GM18907 (cell line): ENCODE measurements at regions not wholly inside any gene's neighbourhood (a gene's known extent, or its start where the extent isn't known, plus 50 kb on each side); places are given as distances from the start of the nearest gene placed in this dataset.
A peak's percentile ranks its signal among the peaks of the same experiment; 100 is the strongest.
"Not testable (repeated sequence)": the region's sequence is repeated elsewhere in the genome, so short reads cannot be mapped to it uniquely, and the experiment has no call there.

Experiments
- ATAC-seq: cut with Tn5 transposase; IDR thresholded peaks from one replicate; pipeline ENCODE4 v1.9.1; 2021; ENCODE audit warnings: mild to moderate bottlenecking, moderate library complexity; ENCODE audit not compliant: unreplicated experiment

GRCh38 chr15:56812221-56812620 lies 78.9 kb upstream of the ZNF280D start:
- ATAC-seq: no peak

GRCh38 chr15:56811586-56811985 lies 78.3 kb upstream of the ZNF280D start:
- ATAC-seq: no peak

GRCh38 chr15:56808160-56808559 lies 74.9 kb upstream of the ZNF280D start:
- no peak for ATAC-seq

- no peak for ATAC-seq
Measured at GRCh38 chr15:56806148-56806536, 72.8 kb upstream of the ZNF280D start.

GRCh38 chr15:56805466-56806147 lies 72.3 kb upstream of the ZNF280D start:
- ATAC-seq: no peak

GRCh38 chr15:56804938-56805337 lies 71.6 kb upstream of the ZNF280D start:
- ATAC-seq: no peak

GRCh38 chr15:56804279-56804678 lies 71.0 kb upstream of the ZNF280D start:
- no peak for ATAC-seq

GRCh38 chr15:56802161-56802560 lies 68.9 kb upstream of the ZNF280D start:
- no peak for ATAC-seq

GRCh38 chr15:56798639-56799038 lies 65.3 kb upstream of the ZNF280D start:
- peak; percentile 77 for ATAC-seq

GRCh38 chr15:56797720-56798275 lies 64.5 kb upstream of the ZNF280D start:
- no peak for ATAC-seq

GRCh38 chr15:56795502-56795901 lies 62.2 kb upstream of the ZNF280D start:
- ATAC-seq: no peak

GRCh38 chr15:56794553-56795329 lies 61.4 kb upstream of the ZNF280D start:
- ATAC-seq: no peak

- ATAC-seq: no peak
Measured at GRCh38 chr15:56794165-56794552, 60.9 kb upstream of the ZNF280D start.

GRCh38 chr15:56792211-56792610 lies 58.9 kb upstream of the ZNF280D start:
- no peak for ATAC-seq

- not testable (repeated sequence) for ATAC-seq
Measured at GRCh38 chr15:56791521-56791920, 58.2 kb upstream of the ZNF280D start.

GRCh38 chr15:56788359-56788758 lies 55.0 kb upstream of the ZNF280D start:
- ATAC-seq: no peak

GRCh38 chr15:56786966-56787365 lies 53.7 kb upstream of the ZNF280D start:
- ATAC-seq: peak; percentile 65

GRCh38 chr15:56783857-56784661 lies 50.8 kb upstream of the ZNF280D start:
- ATAC-seq: no peak

GRCh38 chr15:56783156-56783856 lies 50.0 kb upstream of the ZNF280D start:
- no peak for ATAC-seq
